Right hindlimb (tissue), 1 donor: ENCODE measurements at regions not wholly inside any gene's neighbourhood (a gene's known extent, or its start where the extent isn't known, plus 50 kb on each side); places are given as distances from the start of the nearest gene placed in this dataset.
A peak's percentile ranks its signal among the peaks of the same experiment; 100 is the strongest.

ENCODE experiments used
- DNase-seq: peaks from one replicate; pipeline ENCODE4 v3.0.0-alpha.2; 2018

DNA sequence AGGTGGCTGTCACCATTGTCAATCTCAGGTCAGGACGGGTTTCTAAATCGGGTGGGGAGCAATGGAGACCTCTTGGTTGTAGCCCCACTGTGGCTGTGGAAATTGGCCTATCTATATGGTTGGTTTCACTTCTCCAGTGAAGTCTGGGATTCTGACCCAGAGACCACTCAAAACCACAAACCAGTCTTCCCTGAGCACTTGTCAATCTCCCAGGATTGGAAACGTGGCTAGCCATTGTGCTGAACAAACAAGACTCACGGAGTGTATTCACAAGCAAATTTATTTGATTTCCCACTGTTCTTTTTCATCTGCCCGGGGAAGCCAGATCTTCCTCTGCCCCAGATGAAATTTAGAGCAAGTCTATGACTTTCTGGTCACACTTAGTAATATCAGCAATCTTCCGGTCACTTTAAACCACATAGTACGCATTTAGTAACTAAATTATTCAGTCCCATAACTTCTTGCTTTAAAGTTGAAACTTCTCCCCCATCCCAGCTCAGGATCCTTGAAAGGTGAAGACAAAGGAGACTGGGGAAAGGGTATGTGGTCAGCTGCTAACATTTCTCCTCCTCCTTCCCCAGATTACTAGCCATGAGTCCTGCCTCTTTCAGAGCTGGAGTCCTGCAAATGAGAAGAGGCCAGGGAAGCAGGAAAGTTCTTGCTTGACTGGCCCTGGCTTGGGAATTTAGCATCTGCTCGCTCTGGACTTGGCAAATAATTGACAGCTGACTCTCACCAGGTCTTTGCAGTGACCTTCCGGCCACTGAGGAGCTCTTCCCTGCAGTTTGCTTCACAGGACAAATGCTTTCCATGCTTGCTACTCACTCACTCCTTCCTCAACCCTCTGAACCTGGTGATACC lies 123.2 kb upstream of the MAX start:
- no peak for DNase-seq

DNA sequence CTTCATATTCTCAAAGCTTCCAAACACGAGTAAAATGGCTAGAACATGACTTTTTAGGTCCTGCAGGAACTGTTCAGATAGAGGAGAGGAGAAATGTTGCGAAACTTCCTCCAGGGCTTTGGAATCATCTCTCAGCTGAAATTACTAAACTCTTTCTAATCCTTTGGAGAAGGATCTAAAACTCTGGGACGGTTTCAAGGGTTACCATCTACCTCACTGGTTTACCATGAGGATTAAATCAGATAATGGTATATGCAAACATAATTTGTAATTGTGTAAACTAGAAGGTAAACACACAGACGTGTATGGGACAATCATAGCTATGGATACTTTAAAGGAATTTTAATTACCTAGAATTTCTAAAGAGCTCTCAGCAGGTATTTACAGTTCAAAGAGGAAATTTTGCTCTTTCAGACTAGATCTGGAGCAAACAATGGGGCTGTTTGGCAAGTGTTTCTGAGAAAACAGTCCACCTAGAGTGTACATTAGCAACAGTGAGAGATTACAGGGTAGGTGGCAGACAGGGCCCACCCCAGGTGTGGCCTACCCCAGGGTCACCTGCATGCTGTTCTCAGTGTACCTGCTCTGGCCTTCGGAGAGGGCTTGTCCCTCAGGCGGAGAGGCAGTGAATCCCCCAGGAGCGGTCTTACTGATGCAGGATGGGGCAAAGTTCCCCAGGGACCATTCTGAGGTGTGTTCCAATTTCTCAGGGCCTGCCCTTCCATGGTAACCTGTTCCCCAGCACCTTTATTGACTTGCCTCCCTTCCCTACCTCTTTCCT lies 124.7 kb upstream of the MAX start:
- no peak for DNase-seq

DNA sequence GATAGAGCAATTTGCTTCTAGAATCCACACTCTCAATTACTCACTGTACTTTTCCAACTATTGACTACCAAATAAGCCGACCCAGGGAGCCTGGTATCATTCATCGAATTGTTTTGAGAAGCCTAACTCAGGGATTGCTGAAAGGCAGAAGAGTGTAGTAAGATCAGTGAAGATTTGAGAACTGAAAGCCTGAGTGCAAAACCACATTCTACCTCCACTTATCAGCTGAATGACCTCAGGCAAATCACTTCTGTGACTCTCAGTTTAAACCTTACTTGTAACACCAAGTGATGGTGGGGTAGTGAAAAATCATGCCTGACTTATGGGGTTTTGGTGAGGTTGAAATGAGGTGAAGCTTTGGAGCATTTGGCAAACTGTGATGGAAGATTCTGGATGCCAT lies 126.1 kb upstream of the MAX start:
- no peak for DNase-seq

DNA sequence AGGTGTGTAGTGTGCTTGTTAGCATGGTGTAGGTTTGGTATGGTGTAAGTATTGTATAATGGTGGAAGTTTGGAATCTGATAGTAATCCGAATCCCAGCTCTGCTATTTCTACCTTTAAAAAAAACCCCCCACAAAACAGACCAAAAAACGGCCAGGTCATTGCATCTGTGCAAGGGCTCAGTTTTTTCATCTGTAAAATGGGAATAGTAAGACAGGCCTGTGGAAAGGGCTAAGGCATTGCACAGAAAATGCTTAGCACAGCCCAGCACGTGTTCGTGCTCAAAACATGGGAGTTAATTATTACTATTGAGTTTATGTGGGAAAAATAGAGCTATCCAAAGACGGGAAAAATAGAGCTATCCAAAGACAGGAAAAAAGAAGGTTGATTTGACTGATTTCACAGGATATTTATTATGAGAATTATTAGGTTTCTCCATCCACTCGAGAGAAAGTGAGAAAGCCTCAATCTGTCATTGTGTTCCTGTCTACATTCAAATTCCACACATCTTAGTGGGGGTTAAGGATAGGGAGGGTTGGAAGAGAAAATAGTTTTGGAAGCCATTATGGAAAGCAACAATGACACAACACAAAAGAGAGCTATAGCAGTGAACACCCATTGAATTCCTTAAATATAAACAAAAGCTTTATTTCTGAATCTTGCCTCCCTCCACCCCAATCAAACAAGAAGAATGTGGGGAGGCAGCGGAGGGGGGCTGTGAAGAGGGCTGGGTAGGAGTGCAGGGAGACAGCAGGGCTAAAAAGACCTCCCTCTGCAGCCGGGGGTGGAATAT lies 126.8 kb upstream of the MAX start:
- no peak for DNase-seq

DNA sequence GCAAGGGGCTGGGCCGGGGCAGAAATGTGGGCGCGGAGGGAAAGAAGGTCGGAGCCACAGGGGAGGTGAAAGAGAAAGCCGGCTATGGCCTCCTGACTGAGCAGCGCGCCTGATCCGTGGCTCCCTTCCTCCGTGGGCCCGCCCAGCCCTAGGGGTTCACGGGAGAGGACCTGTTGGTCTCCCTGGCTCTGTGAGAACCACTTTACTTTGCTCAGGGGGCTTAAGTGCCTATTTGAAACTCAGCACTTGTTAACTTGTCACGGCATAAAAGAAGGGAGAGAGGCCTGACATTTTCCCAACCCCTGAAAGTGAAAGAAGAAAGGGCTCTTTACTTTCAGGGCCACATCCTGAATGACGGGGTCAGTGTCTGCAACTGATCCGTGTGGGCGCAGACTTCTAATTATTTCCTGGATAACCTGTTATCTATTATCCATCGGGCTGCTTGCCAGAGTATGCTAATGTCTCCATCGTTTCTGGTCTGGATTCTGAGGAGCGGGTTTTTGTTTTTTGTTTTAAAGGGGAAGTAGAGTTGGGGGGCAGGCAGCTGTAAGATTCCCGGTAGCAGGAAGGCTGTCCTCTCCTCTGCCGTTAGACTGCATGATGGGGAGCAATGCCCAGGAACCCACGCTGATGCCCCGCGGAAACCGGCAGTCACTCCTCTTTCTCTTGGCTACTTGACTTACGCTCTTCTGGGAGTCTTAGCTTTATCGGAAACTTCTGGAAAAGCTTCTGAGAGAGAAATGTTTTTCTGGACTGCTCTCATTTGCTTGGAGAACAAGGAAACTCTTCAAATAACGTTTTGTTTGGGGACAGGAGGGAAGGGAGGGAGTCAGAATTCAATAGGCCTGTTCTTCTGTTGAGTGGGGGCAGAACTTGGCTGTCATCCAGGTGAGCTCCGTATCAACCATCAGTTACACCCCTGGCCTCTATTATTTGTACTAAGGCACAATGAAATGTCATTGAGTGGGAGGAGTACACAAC lies 127.7 kb upstream of the MAX start:
- DNase-seq: peak; percentile 56

DNA sequence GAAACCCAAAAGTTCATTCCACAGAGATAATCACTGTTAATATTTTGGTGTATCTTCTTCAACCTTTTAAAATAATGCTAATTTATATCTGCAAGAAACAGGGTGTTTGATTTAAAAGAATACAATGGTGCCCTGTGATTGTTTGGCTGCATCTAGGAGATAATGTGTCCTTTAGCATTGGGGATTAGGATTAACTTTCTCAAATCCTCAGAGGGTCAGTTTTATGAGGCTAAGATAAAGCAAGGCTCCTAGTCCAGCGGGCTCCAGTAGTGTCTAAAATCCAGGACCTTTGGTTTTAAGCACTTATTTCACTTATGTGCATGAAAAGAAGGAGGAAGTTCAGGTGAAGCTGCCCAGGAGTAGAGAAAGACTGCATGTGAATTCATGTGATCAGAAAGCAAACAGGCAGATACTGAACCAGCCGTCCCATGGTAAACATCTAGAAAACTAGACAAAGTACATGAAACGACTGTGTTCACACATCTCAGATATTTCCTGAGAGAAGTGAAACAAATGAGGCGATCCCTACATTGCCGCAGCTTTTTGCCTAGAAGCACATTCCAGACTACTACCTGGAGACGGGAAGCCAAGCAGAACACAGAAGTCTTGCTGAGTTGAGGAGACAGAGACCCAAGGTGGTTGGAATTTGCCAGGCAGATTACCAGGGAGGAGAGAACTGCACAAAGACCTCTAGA lies 129.1 kb upstream of the MAX start:
- DNase-seq: no peak

DNA sequence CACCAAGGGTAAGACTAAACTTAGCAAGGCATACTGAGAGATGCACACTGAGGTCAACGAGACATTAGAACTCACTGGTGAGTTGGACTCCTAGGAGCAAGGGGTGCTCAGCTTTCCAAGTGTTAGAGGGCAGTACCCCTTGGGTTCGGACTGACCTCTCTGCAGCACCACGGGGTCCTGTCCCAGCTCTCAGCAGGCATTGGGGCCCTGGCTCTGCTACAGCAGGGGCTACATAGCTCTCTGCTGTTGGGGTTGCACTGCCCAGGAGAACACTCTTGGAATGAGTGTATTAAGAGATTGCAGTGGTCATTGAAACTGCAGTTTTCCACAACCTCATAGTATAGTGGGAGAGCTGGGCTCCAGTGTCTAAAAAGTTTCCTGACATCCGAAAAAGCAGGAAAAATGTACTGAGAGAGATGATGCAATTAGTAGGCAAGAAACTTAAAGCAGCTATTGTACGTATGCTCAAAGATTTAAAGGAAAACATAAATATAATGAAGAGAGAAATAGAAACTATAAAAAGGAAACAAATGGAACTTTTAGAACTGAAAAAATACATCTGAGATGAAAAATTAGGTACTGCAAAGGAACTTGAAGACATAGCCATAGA lies 132.5 kb upstream of the MAX start:
- no peak for DNase-seq

DNA sequence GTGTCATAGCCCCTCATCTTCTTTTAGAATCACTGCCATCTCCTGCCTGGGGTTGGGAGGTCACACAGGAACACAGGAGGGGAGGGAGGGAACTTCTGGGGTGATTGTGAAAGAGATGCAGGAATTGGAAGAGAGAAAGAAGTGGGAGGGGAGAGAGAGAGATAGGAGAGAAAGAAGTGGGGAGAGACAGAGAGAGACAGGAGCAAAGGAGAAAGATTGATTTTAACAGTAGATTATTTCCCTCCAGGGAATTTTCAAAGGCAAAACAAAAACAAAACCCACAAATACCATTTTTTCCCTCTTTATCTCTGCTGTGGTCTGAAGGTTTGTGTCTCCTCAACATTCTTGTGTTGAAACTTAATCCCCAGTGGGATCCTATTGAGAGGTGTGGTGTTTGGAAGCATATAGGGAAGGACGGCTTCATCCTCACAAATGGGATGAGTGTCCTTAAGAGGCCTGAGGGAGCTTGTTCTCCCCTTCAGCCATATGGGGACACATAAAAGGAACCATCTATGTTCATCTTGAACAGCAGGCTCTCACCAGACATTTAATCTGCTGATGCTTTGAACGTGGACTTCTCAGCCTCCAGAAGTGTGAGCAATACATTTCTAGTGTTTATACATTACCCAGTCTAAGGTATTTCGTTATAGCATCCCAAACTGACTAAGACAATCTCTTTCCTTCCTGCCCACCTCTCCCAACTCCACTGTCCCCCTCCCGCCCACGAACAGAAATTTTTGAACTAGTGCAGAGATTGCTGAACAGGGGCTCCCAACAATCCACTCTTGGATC lies 134.9 kb upstream of the MAX start:
- no peak for DNase-seq

DNA sequence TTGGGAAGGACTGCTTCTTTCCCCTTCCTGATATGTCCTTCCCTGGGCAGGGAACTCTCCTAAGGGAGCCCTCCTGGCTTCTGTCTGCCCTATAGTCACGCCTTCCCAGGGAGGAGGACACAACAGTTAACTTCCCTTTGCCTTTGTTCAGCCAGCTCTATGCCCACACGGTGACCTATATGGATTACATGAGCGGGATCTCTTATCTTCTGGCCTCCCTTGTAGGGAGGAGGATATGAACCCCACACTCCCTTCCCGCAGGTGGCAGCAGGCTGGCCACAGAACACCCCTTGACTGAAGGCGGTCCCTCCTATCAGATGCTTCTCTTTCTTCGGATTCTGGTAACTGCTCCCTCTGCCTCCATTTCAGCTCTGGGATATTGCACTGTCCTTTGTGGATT lies 135.6 kb upstream of the MAX start:
- no peak for DNase-seq

DNA sequence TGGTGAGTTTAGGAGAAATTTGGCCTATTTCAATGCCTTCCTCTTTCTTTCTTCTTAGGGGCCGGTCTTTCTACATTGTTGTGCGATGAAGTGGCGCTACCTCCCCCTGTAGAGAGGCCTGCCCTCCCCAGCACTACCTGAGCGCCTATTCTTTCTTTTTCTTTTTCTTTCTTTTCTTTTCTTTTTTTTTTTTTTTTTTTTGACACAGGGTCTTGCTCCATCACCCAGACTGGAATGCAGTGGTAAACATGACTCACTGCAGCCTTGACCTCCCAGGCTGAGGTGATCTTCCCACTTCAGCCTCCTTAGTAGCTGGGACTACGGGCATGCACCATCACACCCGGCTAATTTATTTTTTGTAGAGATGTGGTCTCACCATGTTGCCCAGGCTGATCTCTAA lies 136.1 kb upstream of the MAX start:
- no peak for DNase-seq

DNA sequence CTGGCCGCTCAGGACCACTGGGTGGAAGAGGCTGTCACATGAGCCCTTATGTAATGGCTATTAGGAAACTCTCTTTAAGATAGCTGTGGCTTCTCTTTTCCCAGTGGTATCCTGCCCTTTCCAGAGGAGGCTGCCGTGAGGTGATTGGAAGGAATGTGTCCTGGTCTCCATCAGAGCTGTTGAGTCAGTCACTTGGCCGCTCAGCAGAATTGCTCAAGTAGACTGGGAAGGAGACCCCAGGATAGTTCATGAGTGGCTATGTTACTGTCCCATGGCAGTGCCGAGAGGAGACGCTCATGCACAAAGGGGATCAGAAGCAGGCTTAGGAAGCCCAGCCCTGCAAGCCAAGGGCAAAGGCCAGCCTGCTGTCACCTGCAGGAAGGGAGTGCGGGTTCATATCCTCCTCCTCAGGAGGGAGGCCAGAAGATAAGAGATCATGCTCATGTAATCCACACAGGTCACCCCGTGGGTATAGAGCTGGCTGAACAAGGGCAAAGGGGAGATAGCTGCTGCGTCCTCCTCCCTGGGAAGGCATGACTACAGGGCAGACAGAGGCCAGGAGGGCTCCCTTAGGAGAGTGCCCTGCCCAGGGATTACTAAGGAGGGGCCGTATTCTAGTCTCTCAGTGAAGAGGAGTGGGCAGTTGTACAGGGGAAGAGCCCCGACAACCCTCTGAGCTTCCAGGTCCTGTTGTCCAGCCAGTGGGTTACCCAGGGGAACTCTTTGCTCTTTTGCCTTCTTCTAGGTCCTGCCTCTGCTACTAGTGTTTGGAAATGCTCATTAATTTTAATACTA lies 137.0 kb upstream of the MAX start:
- no peak for DNase-seq

DNA sequence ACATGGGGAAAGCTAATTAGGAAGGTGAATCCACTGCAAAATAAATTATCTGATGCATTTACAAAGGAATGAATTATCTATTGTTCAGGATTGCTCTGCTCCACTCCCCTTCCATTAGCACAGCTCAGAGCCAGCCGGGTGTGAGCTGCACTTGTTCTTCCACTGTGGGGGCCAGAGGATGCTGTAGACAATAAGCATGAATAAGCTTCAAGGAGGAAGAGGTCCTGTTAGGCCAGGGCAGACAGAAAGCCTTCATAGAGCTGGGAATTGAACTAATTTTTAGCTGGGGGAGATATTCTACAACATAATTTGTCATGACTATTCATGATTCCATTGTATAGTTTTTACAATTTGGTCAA lies 137.6 kb upstream of the MAX start:
- no peak for DNase-seq

DNA sequence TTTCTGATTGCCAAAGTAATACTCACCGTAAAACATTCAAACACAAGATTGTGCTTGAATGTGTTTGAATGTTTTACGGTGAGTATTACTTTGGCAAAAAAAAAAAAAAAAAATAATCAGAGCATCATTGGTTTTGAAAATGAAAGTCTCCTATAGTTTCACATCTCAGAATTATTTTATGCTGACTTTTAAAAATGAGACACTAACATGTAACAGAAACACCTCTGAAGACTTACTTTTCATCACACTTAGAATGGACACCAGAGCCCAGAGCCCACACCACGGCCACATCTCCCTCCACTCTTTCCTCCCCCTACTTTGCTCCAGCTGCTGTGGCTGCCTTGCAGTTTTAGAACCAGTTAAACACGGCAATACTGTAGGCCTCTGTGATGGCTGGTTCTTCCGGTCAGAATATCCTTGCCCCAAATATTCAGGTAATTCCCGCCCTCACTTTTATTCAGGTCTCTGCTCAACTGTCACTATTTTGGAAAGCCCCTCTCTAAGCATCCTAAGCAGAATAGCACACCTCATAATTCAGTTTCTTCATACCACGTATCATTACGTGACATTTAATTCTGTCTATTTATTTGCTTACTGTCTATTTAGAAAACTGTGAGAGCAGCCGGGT lies 138.9 kb upstream of the MAX start:
- no peak for DNase-seq

DNA sequence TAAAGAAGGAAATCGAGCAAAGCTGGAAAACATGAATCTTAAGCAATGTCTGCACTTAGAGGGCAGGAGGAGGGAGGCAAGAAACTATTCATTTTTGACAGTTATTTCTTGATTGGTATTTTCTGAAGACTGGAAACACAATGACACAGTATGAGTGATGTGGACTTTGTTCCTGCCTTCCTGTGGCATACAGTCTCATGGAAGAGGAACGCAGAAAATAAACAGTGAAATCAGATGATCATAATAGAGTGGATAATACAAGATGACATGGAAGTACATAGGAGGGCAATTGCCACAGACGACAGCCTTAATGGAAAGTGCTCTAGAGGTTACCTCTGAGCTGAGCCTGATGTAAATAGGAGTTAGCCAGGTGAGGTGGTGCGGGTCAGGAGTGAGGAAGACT lies 140.4 kb upstream of the MAX start:
- no peak for DNase-seq

DNA sequence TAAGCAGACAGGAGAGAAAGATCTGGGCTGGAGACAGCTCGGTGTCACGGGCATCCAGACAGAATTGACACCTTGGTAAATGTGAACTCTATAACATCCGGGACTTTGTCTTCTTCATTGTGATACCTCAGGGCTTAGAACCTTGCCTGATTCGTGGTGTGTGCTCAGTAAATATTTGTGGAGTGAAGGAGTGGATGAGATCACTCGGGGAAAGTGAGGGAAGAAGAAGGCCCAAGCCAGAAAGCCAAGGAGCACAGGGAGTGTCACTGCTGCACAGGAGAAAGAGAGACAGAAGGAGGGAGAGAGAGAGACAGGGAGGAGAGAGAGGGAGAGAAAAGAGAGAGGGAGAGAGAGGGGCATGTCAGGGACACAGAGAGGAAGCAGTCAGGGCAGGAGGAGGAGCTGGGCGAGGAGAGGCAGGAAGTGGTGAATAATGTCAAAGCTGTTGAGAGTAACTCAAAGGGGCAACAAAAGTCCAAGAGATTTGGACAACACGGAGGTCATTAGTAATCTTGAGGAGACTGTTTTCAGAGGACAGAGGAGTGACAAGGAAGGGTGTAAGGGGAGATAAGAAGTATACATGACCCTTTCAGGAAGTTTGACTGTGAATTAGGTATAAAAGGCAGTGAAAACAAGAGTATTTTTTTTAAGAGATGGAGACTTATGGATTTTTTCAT lies 141.6 kb upstream of the MAX start:
- DNase-seq: no peak

DNA sequence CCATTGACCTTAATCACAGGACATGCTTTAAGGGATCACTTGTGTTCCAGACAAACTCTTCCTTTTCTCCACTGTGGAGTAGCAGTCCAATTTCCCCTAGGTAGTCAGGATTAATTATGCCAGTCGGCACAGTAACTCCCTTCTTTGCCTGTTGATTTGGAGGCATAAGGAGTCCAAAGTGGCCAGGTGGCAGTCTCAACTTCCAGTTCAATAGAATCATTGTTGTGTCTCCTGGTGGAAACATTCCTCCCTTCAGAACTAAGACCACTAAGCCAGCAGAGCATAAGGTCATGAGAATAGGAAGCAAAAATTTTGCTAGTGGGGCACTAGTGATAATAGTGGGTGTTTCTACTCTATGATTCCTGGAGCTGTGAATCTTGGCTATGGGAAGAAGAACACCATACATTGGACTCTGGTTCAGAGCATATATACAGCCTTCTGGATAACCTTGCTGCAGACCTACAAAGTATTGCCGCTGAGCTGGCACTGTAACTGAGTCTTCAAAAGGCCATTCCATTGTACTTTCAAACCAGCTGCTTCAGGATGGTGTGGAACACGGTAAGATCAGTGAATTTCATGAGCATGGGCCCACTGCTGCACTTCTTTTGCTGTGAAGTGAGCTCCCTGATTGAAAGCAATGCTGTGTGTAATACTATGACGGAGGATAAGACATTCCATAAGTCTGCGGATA lies 147.3 kb upstream of the MAX start:
- DNase-seq: no peak

DNA sequence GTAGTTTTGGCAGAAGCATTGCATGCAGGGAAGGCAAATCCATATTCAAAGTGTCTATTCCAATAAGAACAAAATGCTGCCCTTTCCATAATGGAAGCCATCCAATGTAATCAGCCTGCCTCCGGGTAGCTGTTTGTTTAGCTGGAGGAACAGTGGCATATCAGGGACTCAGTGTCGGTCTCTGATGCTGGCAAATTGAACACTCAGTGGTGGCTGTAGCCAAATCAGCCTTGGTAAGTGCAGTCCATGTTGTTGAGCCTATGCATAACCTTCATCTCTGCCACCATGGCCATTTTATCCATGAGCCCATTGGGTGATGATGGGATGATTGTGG lies 147.8 kb upstream of the MAX start:
- no peak for DNase-seq

DNA sequence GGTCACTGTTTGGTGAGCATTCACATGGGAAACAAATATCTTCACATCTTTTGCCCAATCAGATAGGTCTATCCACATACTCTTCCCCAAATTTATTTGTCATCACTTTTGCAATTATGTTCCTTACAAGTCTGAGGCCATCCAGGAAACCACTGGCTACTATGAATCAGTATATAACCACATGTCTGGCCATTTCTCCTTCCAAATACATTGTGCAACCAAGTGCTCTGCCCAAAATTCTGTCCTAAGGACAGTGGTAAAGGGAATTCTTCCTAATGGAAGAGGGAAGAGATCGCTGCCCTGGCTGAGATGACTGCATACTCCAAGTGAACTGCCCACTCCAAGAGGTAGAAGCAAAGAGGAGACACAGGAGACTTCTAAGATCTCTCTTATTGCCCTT lies 148.9 kb upstream of the MAX start:
- no peak for DNase-seq
